Osteocyte (in vitro differentiated cells): ENCODE measurements at regions not wholly inside any gene's neighbourhood (a gene's known extent, or its start where the extent isn't known, plus 50 kb on each side); places are given as distances from the start of the nearest gene placed in this dataset.

Experiments used
- DNase-seq: peaks from one replicate; pipeline ENCODE4 v3.0.0; 2021; ENCODE audit warnings: mixed read lengths; ENCODE audit not compliant: unreplicated experiment; ENCODE audit errors: extremely low spot score
- H3K27ac Mint-ChIP-seq: one replicate; pipeline ENCODE4 v1.8.0; 2021; ENCODE audit warnings: mild to moderate bottlenecking, mixed read lengths; ENCODE audit not compliant: unreplicated experiment
- H3K27me3 Mint-ChIP-seq: one replicate; pipeline ENCODE4 v1.8.0; 2021; ENCODE audit warnings: mixed read lengths; ENCODE audit not compliant: unreplicated experiment
- H3K36me3 Mint-ChIP-seq: one replicate; pipeline ENCODE4 v1.8.0; 2021; ENCODE audit warnings: mixed read lengths; ENCODE audit not compliant: unreplicated experiment
- H3K4me1 Mint-ChIP-seq: one replicate; pipeline ENCODE4 v1.8.0; 2021; ENCODE audit warnings: mixed read lengths; ENCODE audit not compliant: unreplicated experiment
- H3K4me3 Mint-ChIP-seq: one replicate; pipeline ENCODE4 v1.8.0; 2021; ENCODE audit warnings: mild to moderate bottlenecking, moderate library complexity, mixed read lengths; ENCODE audit not compliant: unreplicated experiment
- H3K9me3 Mint-ChIP-seq: one replicate; pipeline ENCODE4 v1.8.0; 2021; ENCODE audit warnings: mixed read lengths; ENCODE audit not compliant: unreplicated experiment
- CTCF ChIP-seq: fragments of 200-600 bp; sonication (generic); IDR thresholded peaks from 2 replicates; pipeline ENCODE4 v1.5.0; 2021; ENCODE audit warnings: antibody characterized with exemption, mild to moderate bottlenecking, moderate library complexity

- Mint-ChIP-seq H3K36me3 (no peaks in the 10 kb centered on the region), H3K4me1 (no peaks in the 10 kb centered on the region), H3K4me3 (no peak overlapping the region), H3K27me3 (peaks cover 25% of the 10 kb centered on the region), H3K27ac (no peak overlapping the region), H3K9me3 (no peaks in the 10 kb centered on the region)
- TF ChIP-seq CTCF = no peak
- no peak for DNase-seq
Observed at GRCh38 chr4:111263836-111264235, 641.0 kb upstream of the PITX2 start.

- no peaks in the 10 kb centered on the region for H3K36me3 Mint-ChIP-seq
- H3K4me1 Mint-ChIP-seq = no peaks in the 10 kb centered on the region
- H3K27ac Mint-ChIP-seq = no peak overlapping the region
- no peak for DNase-seq
- no peak for TF ChIP-seq CTCF
- H3K9me3 Mint-ChIP-seq = no peaks in the 10 kb centered on the region
- H3K27me3 Mint-ChIP-seq = peaks cover 26% of the 10 kb centered on the region
- no peak overlapping the region for H3K4me3 Mint-ChIP-seq
Observed at GRCh38 chr4:111266937-111267336, 644.1 kb upstream of the PITX2 start.

GRCh38 chr4:111267786-111268185 is 644.9 kb upstream of the PITX2 start:
- H3K4me3 Mint-ChIP-seq = no peak overlapping the region
- H3K27ac Mint-ChIP-seq = no peak overlapping the region
- no peaks in the 10 kb centered on the region for H3K36me3 Mint-ChIP-seq
- TF ChIP-seq CTCF = no peak
- DNase-seq = no peak
- no peaks in the 10 kb centered on the region for H3K9me3 Mint-ChIP-seq
- H3K4me1 Mint-ChIP-seq = no peaks in the 10 kb centered on the region
- peaks cover 30% of the 10 kb centered on the region for H3K27me3 Mint-ChIP-seq

GRCh38 chr4:111268769-111269414 is 646.0 kb upstream of the PITX2 start:
- no peak for TF ChIP-seq CTCF
- Mint-ChIP-seq H3K27me3 (peaks cover 31% of the 10 kb centered on the region), H3K4me1 (no peaks in the 10 kb centered on the region), H3K27ac (no peak overlapping the region), H3K4me3 (no peak overlapping the region), H3K9me3 (no peaks in the 10 kb centered on the region), H3K36me3 (no peaks in the 10 kb centered on the region)
- DNase-seq = no peak

GRCh38 chr4:111269439-111269838 is 646.6 kb upstream of the PITX2 start:
- no peak for TF ChIP-seq CTCF
- DNase-seq = no peak
- Mint-ChIP-seq H3K27me3 (peaks cover 29% of the 10 kb centered on the region), H3K36me3 (no peaks in the 10 kb centered on the region), H3K9me3 (no peaks in the 10 kb centered on the region), H3K27ac (no peak overlapping the region), H3K4me1 (no peaks in the 10 kb centered on the region), H3K4me3 (no peak overlapping the region)
